HG03025 (cell line): ENCODE measurements at regions not wholly inside any gene's neighbourhood (a gene's known extent, or its start where the extent isn't known, plus 50 kb on each side); places are given as distances from the start of the nearest gene placed in this dataset.

Experiments used
- ATAC-seq: cut with Tn5 transposase; IDR thresholded peaks from one replicate; pipeline ENCODE4 v1.9.1; 2021; ENCODE audit warnings: mild to moderate bottlenecking, moderate library complexity; ENCODE audit not compliant: unreplicated experiment, low FRiP score

DNA sequence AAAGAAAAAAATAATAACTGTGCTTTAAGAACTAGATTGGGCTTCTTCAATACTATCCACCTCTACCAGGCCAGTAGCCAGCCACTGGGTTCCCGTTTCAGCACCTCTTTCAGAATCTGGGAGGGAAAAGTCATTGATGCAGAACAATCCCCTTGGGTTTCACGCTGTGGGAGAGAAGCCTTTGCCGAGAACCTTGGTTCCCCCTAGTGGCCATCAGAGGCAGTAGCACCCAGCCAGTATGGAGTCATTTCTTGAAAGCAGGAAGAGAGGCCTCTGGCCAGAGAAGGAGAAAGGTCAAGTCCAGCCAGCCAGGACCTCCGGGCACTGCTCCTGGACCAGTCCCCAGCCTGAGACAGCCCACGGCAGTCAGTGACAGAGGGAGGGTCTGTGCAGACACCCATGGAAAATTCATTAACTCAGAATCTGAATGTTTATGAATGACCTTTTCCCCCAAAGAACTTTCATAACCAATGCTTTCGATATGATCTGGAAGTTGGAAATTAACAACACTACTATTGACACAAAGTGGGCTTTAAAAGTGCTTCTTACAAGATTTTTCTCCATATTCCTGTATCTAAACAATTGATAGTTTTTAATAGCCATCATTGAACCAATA, 51.2 kb upstream of the CDH5 start:
- peak; percentile 76 for ATAC-seq

DNA sequence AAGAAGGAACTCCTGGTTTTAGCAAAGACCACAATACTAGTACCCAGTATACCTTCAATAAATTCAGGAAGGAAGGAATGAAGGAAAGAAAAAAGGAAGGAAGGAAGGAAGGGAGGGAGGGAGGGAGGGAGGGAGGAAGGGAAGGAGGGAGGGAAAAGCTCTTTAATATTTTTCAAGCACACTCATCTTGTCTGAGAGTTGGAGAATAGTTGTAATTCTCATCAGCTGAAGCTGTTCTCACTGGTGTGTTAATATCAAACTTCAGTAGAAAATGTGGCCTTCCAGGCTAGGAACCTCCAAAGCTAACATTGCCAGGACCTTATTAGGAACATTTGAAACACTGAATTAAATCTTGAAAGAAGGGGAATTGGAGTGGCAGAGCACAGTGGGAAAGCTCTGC, 55.2 kb upstream of the CDH5 start:
- no peak for ATAC-seq

DNA sequence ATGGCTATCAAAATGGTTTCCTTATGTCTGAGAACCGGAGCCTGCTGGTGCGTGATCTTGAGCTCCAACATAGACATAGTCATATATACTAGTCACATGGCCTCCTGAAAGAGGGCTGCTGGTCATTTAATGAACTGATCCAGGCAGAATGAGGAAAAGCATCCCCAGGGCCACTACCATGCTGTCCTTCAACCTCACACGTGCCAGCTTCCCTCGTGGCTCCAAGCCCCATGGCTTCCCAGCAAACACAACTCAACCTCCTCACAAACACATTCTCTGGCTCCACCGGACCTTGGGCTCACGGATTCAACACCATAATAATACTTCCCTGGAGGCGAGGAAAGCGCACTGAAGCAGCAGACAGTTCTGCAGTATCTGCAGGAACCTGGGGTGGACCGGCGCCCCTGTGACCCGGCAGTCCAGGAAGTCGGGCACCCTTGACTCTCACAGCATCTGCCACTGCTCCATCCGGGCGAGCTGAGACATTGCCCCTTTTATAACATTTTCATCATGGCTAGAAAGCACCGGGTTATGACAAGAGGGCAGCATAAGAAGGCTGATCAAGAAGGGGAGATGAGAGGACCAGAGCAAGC, 57.2 kb upstream of the CDH5 start:
- ATAC-seq: no peak

DNA sequence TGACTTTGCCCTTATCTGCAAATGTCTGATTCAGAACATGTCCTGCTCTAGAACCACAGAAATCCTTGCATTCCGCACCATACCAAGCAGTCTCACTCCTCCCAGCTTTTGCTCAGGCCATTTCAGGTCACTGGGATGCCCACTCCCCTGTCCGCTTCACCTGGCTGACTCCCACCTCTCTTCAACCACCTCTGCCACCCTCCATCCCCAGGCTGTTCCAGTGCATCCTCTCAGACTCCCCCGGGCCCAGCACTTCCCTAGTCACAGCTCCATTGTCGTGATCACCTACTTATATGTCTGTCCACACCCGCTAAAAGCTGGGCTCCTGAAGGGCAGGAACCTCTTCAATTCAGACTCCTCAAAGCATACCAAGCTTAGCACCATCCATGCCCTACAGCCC, 58.4 kb upstream of the CDH5 start:
- ATAC-seq: no peak

DNA sequence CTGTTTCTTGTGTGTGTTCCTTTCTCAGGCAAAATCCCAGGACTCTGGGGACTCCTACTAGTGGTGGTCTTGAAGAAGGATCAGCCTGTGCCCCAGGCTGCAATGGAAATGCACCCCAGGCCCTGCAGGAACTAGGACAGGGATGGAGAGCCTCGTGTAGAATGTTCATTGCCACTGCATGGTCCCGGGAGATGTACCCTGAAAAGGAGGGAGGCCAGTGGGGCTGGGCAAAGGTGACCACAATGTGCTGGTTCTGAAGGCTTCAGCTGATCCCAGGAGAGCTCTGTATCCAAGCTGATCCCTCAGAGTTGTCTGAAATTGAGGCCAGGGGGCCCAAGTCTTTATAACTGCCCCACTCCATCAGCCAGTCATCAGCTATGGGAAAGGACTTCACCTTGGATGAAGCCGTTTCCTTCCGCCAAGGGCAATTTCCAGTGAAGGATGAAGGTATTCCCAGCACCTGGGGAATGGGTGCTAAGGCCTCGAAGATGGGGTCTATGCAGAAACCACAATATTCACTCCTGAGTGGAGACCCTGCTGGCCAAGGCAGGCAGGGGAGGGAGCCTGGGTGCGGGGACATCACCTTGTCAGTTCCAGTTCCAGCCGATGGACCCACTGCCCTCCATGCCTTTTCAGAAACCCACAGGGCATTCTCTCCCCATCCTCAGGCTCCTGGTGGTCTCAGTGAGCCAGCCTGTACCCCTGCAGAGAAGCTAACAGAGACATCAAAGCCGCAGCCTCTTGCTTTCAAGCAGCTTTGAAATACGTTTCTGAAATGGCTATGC, 59.9 kb upstream of the CDH5 start:
- ATAC-seq: no peak

DNA sequence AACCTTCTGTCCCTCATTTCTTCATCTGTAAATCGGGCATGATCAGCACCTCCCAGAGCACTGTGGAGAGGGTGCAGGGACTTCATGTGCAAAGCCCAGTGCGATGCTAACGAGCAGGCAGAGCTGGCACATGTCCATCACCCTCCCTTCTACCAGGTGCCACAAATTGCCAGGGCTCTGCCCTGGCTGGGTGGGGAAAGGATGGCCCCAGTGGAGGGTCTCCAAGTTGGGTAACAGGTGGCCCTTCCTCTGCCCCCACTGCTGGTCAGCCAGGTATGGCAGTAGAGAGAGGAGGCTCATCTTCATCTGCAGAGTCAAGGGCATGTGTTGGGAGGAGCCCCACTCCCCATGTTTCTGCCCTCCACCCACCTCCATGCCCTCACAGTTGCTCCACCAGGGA, 61.5 kb upstream of the CDH5 start:
- no peak for ATAC-seq

DNA sequence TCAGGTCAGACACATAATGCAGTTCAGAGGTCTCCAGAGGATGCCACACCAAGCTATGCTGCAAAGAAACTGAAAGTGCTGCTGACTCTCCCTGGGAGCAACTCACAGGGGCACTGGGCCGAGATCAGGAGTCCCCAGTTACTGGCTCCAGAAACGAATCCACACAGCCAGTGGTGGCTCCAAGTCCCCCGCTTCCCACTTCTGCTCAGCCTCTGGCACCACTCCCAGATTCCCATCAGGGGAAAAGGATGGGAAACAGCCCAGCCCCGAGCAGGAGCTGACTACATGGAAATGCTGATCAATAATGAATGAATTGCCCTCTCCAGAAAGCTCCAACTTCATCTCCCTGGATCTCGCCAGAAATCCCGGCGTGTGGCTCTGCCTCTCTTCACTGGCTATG, 62.3 kb upstream of the CDH5 start:
- no peak for ATAC-seq

DNA sequence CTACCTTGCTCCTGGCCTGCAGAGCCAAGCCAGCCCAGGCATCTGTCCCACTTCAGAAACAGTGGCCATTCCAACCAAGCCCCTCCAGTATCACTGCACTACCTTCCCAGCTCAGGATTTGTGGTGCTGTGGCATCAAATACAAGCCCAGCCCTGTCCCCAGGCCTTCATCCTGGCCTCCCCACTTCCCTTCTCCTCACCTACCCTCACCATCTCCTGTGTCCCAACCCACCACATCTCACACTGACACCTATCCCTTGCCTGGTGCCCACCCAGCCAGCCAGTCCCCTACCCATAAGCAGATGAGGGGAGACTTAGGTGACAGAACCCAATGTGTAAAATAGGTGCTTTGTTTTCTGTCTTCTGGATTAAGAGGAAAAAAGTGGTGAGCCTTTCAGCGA, 66.0 kb upstream of the CDH5 start:
- no peak for ATAC-seq

DNA sequence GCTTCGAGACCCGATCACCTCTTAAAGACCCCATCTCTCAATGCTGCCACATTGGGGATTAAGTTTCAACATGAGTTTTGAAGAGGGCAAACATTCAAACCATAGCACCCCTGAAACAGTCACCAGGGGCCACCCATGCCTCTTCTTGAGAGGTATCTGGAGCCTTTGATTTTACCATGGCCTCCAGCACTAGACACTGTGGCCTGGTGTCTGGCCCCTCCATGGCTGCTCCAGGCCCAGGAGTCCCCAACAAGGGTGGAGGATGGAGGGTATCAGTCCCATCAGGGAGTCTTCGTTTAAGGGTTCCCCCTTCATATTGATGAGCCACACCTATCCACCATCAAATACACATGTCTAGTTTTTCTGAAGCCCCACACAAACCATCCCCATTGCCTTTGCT, 66.5 kb upstream of the CDH5 start:
- ATAC-seq: no peak

DNA sequence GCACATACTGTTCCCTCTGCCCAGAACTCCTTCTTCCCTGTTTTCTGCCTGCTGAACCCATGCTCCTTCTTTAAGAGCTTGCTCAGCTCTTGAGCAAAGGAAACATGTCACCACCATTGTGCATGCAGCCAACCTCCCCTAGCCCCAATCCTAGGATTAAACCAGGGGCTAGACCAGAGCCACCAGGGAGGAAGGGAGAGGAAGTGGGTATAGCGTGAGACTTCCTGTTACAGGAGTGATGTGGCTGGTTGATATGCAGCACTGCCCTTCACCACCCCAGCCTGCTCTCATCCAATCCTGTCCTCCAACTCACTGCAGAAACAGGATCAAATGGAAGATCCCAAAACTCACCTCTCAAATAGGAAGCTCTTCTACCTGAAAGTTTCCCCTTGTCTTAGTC, 67.1 kb upstream of the CDH5 start:
- no peak for ATAC-seq

DNA sequence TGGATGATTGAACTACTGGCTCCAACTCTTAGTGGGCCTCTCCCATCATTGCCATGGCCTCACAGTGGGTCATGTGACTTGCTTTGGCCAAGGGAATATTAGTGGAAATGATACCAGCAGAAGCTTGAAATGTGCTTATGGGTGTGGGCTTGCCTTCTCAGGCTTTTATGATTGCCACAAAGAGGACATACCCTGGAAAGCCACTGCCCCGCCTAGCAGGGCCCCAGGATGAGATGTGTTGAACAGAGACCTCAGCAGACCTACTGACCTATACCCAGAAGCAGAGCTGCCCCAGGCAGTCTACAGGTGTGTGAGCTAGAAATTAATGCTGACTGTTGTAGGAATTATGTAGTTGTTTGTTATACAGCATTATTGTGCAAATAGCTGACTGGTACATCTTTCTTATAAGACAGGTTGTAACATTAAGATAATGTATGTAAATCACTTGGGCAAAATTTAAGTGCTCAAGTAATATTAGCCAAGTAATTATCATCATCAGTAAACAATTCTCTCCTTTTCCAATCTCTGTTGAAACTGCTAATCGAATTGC, 67.8 kb upstream of the CDH5 start:
- no peak for ATAC-seq

DNA sequence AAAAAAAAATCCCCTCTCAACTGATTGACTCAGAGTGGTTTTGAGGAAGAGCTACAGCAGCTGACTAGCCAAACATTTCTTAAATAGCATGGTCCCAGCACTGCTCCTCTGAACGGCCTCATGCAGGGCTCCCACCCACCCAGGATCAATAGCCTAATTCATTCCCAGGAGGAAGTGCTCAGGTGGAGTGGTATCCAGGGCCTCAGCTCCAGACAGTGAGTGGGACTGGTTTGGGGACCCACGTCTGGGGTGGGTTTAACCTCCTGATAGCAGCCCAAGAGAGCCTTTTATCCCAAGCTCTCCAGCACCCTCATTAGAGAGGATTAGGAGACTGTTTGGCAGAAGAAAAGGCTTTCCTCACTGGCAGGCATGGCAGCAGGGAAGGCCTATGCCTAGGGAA, 68.5 kb upstream of the CDH5 start:
- ATAC-seq: no peak

DNA sequence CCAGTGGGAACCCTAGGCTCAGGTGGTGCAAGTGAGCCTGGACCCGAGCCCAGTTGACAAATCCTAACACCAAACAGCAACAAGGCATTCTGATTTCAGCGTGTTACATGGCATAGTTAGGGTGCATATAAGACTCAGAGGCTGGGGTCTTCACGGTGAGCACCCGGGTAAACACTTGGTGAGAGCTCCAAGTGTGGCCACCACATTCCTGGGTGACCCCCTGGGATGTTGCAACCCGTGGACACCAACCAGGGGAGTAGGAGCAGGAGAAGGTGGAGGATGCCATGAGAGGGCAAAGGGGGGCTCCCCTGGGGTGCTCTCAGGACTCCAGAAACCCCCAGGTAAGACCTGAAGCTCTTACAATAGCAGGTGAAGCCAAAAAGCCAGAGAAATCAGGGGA, 69.9 kb upstream of the CDH5 start:
- ATAC-seq: no peak

DNA sequence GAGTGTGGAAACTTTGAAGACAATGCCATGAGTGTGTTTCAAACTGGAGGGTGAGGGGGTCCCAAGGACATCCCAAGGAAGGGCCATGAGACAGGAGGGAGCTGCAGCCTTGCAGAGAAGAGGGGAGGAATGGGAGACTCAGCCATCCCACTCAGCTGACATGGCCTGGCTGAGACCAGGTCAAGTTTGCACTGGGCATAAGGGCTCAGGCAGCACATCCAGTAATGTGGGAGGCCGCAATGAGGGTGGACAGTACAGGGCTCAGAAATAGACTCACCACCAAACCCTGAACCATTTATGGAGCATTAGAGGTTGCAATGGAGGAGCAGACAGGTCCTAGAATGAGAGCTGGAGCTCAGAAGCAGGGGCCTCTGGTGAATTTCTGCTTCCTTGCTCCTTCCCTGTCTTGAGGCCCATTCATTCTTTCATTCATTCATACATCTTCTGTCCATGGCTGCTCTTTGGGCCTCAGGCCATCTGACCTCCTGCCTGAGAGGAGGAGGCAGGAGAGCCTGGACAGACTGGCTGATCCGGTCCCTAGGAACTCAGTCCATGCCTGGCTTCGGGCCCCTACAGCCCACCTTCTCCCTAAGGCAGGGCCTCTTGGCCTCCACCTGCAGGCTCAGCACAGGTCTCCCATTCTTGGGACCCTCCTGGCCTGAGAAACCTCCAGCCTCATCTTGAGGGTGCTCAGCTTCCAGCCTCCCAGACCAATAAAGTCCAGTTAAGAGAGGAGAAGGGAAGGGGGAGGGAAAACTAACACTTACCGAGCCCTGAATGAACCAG, 70.5 kb upstream of the CDH5 start:
- ATAC-seq: no peak

DNA sequence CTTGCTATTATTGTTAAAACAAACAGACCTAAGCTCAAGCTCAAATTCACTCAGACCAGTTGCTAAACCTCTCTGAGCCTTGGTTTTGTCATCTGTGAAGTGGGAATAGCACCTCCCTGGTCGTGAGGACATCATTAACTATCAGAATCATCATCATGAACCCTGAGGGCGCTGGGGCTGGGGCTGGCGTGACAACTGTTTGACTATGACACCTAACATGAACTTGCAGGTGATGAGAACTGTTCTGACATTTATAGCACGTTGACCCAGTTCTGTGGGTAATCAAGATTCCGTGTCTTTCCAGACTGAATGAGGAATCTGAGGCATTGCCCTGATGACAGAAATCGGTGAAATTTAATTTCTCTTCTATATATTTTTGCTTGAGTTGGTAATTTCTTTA, 71.3 kb upstream of the CDH5 start:
- ATAC-seq: no peak

DNA sequence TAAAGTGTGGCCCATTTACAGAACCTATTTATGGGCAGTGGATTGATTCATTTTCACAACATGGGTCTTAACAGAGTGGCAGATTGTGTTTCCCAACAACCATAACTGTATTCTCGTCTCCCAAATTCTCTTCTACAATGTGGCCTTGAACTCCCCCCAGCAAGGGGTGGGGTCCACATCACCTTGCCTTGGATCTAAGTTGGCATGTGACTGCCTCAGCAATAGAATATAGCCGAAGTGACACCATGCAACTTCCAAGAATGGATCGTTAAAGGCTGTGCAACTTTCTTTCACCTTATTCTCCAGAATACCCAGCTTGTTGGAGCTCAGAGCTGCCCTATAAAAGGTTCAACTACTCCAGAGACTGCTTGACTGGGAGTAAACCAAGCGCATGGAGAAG, 72.0 kb upstream of the CDH5 start:
- ATAC-seq: no peak

DNA sequence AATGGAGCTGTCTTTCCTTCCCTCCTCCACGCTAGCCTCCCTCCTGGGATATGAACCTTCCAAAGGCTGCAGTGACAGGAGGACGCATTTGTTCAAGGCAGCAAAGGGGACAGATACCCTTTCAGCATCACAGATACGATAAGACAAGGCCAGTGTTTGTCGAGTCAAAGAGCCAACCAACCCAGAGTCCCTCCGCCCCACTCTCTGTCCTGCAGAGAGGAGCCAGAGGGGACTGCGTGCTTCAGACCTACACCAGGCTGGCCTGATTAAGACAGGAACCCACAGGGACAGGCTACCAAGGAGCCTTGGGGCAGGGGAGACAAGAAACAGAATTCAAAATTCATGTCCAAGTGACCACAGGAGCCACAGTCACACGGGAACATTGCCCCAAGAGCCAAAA, 72.6 kb upstream of the CDH5 start:
- no peak for ATAC-seq

DNA sequence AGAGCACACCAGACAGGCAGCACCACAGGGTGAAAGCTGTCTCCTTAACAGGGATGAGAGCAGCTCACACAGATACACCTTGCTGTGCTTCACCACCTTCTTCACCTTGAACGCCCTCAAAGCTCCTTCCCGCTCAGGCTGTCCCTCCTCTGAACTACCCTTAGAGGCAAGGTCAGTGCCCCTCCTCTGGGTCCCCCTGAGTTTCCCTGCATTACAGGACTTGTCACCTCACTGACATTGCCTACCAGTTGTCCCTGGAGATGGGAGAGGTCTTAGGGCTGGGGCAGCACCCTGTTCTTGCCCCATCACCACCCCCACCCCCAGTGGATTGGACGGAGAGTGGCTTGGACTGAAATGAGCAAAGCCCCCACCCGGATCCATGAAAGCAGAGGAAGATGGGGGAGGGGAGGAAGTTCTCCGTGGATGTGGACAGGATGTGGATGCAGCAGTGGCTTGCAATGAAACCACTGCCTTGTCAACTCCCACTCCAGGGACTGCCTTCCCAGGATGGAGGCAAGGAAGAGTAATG, 73.2 kb upstream of the CDH5 start:
- ATAC-seq: no peak

DNA sequence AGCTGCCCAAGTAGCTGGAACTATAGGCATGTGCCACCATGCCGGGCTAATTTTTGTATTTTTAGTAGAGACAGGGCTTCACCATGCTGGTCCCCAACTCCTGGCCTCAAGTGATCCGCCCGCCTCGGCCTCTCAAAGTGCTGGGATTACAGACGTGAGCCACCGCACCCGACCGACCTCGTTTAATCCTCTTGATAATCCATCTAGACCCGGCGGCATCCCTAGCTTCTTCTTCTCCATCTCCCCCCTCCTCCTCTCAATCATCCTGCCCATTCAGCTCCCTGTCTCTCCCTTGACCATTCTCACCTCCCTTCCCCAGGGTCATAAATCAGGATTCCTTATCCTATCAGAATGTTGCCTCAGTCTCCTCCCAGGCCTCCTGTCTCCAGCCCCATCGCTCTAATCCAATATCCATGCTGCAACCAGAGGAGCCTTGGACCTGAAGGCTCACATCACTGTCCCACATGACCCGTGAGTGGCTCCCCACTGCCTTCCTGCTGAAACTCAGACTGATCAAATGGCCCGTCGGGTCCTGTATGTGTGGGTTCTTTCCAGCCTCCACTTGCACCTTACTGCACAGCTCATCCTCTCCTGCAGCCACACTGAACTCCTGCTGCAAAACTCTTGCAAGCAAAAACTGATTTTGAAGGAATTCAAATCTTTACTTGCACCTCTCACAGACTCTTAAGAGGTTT, 74.1 kb upstream of the CDH5 start:
- ATAC-seq: no peak

DNA sequence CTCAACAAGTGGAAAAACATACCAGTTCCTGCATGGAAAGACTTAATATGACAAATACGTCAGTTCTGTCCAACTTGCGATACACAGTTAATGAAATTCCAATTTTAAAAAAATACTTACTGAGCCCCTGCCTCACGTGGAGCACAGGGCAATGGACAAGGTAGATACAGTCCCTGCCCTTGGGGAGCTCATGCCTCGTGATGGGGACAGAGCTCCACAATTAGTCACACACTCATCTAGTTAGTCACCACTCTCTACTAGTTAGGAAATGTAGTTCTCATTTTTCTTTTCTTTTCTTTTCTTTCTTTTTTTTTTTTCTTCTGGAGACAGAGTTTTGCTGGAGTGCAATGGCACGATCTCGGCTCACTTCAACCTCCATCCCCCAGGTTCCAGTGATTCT, 74.7 kb upstream of the CDH5 start:
- no peak for ATAC-seq
